GM12878 (cell line): ENCODE measurements at regions not wholly inside any gene's neighbourhood (a gene's known extent, or its start where the extent isn't known, plus 50 kb on each side); places are given as distances from the start of the nearest gene placed in this dataset.
A peak's percentile ranks its signal among the peaks of the same experiment; 100 is the strongest.

Experiments used
- ATF7 ChIP-seq: fragments of 450-650 bp; IDR thresholded peaks from 2 replicates; pipeline ENCODE4 v1.6.1; 2016; ENCODE audit warnings: low read depth, mild to moderate bottlenecking
- CTCF ChIP-seq, 3 experiments: IDR thresholded peaks in 2 of 3; conservative IDR thresholded peaks in 1 of 3; 2 replicates each; pipeline ENCODE4 v1.5.1; 2011; ENCODE audit warnings: low read depth in 3 of 3, low read length in 3 of 3, mild to moderate bottlenecking in 3 of 3, control low read depth in 2 of 3, moderate library complexity in 2 of 3, inconsistent platforms in 1 of 3, mixed read lengths in 1 of 3; ENCODE audit not compliant: control insufficient read depth in 2 of 3, insufficient read depth in 1 of 3; ENCODE audit errors: extremely low read depth in 1 of 3
- FOS ChIP-seq: IDR thresholded peaks from 3 replicates; pipeline ENCODE4 v1.6.1; 2011; ENCODE audit warnings: borderline replicate concordance; ENCODE audit not compliant: insufficient read length; ENCODE audit errors: extremely low read depth
- NBN ChIP-seq: fragments of 450-650 bp; IDR thresholded peaks from 2 replicates; pipeline ENCODE4 v1.6.1; 2016
- POLR2A ChIP-seq: IDR thresholded peaks from 2 replicates; pipeline ENCODE4 v1.6.1; 2011; ENCODE audit warnings: low read depth, mild to moderate bottlenecking, low read length
- POLR2AphosphoS5 ChIP-seq: IDR thresholded peaks from 2 replicates; pipeline ENCODE4 v1.6.1; 2011; ENCODE audit warnings: mild to moderate bottlenecking, low read length, inconsistent platforms
- REST ChIP-seq: IDR thresholded peaks from 2 replicates; pipeline ENCODE4 v1.6.1; 2012; ENCODE audit warnings: mild to moderate bottlenecking, low read depth, low read length
- ZNF384 ChIP-seq: IDR thresholded peaks from 2 replicates; pipeline ENCODE4 v1.6.1; 2012; ENCODE audit warnings: low read depth, mild to moderate bottlenecking, low read length, improper control_type of control experiment, borderline replicate concordance
- TF ChIP-seq, protein P1 (sequence below): IDR thresholded peaks from 2 replicates; pipeline ENCODE4 v1.6.1; 2012; ENCODE audit warnings: low read depth, low read length, improper control_type of control experiment

DNA sequence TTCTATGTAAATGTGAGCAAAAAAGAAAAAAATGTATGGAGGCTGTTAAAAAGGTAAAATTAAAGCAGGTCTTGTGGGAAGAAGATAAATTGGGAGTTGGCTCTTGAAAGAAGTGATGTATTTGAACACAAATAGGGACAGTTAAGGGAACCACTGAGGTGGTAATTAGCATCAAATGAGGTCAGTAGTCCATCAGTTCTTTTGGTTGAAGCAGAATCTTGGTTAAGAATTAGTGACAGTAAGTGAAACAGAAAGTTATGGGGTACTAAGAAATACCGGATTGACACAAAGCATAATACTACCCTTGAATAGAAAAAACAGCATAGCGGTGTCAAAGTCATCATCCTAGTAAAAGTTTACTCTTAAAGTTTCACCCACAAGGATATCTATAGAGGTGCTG lies 352.6 kb upstream of the VRK2 start:
- TF ChIP-seq CTCF (IDR thresholded peaks at IDR 0.05 in 2 of 3, conservative IDR thresholded peaks at IDR 0.05 in 1 of 3; ENCODE audit: control insufficient read depth in 2 of 3, extremely low read depth in 1 of 3, insufficient read depth in 1 of 3, low read depth in 3 of 3, low read length in 3 of 3), result no peak
- no peak for TF ChIP-seq ZNF384
- no peak for TF ChIP-seq POLR2AphosphoS5
- no peak for TF ChIP-seq FOS
- TF ChIP-seq REST, result no peak
- TF ChIP-seq ATF7, result peak; percentile 59; the same call in 1 of the 2 replicates
- TF ChIP-seq POLR2A, result no peak
- no peak for TF ChIP-seq NBN
- TF ChIP-seq, protein P1, sequence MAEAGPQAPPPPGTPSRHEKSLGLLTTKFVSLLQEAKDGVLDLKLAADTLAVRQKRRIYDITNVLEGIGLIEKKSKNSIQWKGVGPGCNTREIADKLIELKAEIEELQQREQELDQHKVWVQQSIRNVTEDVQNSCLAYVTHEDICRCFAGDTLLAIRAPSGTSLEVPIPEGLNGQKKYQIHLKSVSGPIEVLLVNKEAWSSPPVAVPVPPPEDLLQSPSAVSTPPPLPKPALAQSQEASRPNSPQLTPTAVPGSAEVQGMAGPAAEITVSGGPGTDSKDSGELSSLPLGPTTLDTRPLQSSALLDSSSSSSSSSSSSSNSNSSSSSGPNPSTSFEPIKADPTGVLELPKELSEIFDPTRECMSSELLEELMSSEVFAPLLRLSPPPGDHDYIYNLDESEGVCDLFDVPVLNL, result no peak
